ENCODE measurements at regions not wholly inside any gene's neighbourhood (a gene's known extent, or its start where the extent isn't known, plus 50 kb on each side); places are given as distances from the start of the nearest gene placed in this dataset.
A peak's percentile ranks its signal among the peaks of the same experiment; 100 is the strongest.

- no peak for DNase-seq (ENCODE audit: insufficient read length, low spot score)
- no peak for FAIRE-seq
- TF ChIP-seq SPI1 (IDR thresholded peaks at IDR 0.05; ENCODE audit: low read depth, low read length) (no peak), POU2F2 (IDR thresholded peaks at IDR 0.05; ENCODE audit: low read depth, low read length) (no peak), TAF1 (IDR thresholded peaks at IDR 0.05; ENCODE audit: low read depth, low read length) (no peak), POLR2A (IDR thresholded peaks at IDR 0.05; ENCODE audit: low read depth, low read length) (no peak), POLR2AphosphoS5 (IDR thresholded peaks at IDR 0.05; ENCODE audit: low read depth, low read length) (no peak), PAX5 (IDR thresholded peaks at IDR 0.05; ENCODE audit: insufficient read depth, low read length, severe bottlenecking) (no peak)
These were observed 231.9 kb upstream of the RAB6C start for GRCh38 chr2:129747500-129748125.

- TF ChIP-seq POLR2AphosphoS5 (IDR thresholded peaks at IDR 0.05; ENCODE audit: low read depth, low read length) (no peak), PAX5 (IDR thresholded peaks at IDR 0.05; ENCODE audit: insufficient read depth, low read length, severe bottlenecking) (no peak), POLR2A (IDR thresholded peaks at IDR 0.05; ENCODE audit: low read depth, low read length) (no peak), TAF1 (IDR thresholded peaks at IDR 0.05; ENCODE audit: low read depth, low read length) (no peak), POU2F2 (IDR thresholded peaks at IDR 0.05; ENCODE audit: low read depth, low read length) (no peak), SPI1 (IDR thresholded peaks at IDR 0.05; ENCODE audit: low read depth, low read length) (no peak)
- DNase-seq (ENCODE audit: insufficient read length, low spot score) (no peak), FAIRE-seq (no peak)
These were observed 231.2 kb upstream of the RAB6C start for GRCh38 chr2:129748250-129748649.

- no peak for TF ChIP-seq PAX5 (IDR thresholded peaks at IDR 0.05; ENCODE audit: insufficient read depth, low read length, severe bottlenecking)
- no peak for TF ChIP-seq POLR2AphosphoS5 (IDR thresholded peaks at IDR 0.05; ENCODE audit: low read depth, low read length)
- TF ChIP-seq TAF1 (IDR thresholded peaks at IDR 0.05; ENCODE audit: low read depth, low read length): no peak
- TF ChIP-seq SPI1 (IDR thresholded peaks at IDR 0.05; ENCODE audit: low read depth, low read length): no peak
- no peak for TF ChIP-seq POLR2A (IDR thresholded peaks at IDR 0.05; ENCODE audit: low read depth, low read length)
- no peak for TF ChIP-seq POU2F2 (IDR thresholded peaks at IDR 0.05; ENCODE audit: low read depth, low read length)
These were observed 230.8 kb upstream of the RAB6C start for GRCh38 chr2:129748653-129749052.

GRCh38 chr2:129751409-129751808 is 228.1 kb upstream of the RAB6C start:
- DNase-seq (ENCODE audit: insufficient read length, low spot score) (no peak), FAIRE-seq (no peak)
- TF ChIP-seq POU2F2 (IDR thresholded peaks at IDR 0.05; ENCODE audit: low read depth, low read length) (no peak), SPI1 (IDR thresholded peaks at IDR 0.05; ENCODE audit: low read depth, low read length) (peak; percentile 46)

More at GRCh38 chr2:129748653-129749052, 230.8 kb upstream of the RAB6C start:
- no peak for DNase-seq (ENCODE audit: insufficient read length, low spot score)
- no peak for FAIRE-seq

GRCh38 chr2:129752176-129752575 is 227.3 kb upstream of the RAB6C start:
- FAIRE-seq (no peak), DNase-seq (ENCODE audit: insufficient read length, low spot score) (no peak)
- TF ChIP-seq POU2F2 (IDR thresholded peaks at IDR 0.05; ENCODE audit: low read depth, low read length): no peak
- TF ChIP-seq TAF1 (IDR thresholded peaks at IDR 0.05; ENCODE audit: low read depth, low read length): no peak
- no peak for TF ChIP-seq PAX5 (IDR thresholded peaks at IDR 0.05; ENCODE audit: insufficient read depth, low read length, severe bottlenecking)
- TF ChIP-seq POLR2A (IDR thresholded peaks at IDR 0.05; ENCODE audit: low read depth, low read length): no peak
- no peak for TF ChIP-seq POLR2AphosphoS5 (IDR thresholded peaks at IDR 0.05; ENCODE audit: low read depth, low read length)
- no peak for TF ChIP-seq SPI1 (IDR thresholded peaks at IDR 0.05; ENCODE audit: low read depth, low read length)

GRCh38 chr2:129752686-129753085 is 226.8 kb upstream of the RAB6C start:
- no peak for FAIRE-seq
- TF ChIP-seq SPI1 (IDR thresholded peaks at IDR 0.05; ENCODE audit: low read depth, low read length) (no peak), POLR2AphosphoS5 (IDR thresholded peaks at IDR 0.05; ENCODE audit: low read depth, low read length) (no peak), PAX5 (IDR thresholded peaks at IDR 0.05; ENCODE audit: insufficient read depth, low read length, severe bottlenecking) (no peak), POLR2A (IDR thresholded peaks at IDR 0.05; ENCODE audit: low read depth, low read length) (no peak), TAF1 (IDR thresholded peaks at IDR 0.05; ENCODE audit: low read depth, low read length) (no peak), POU2F2 (IDR thresholded peaks at IDR 0.05; ENCODE audit: low read depth, low read length) (no peak)
- no peak for DNase-seq (ENCODE audit: insufficient read length, low spot score)

GRCh38 chr2:129753261-129753660 is 226.2 kb upstream of the RAB6C start:
- DNase-seq (ENCODE audit: insufficient read length, low spot score) (no peak), FAIRE-seq (no peak)
- no peak for TF ChIP-seq POU2F2 (IDR thresholded peaks at IDR 0.05; ENCODE audit: low read depth, low read length)
- no peak for TF ChIP-seq SPI1 (IDR thresholded peaks at IDR 0.05; ENCODE audit: low read depth, low read length)
- no peak for TF ChIP-seq POLR2A (IDR thresholded peaks at IDR 0.05; ENCODE audit: low read depth, low read length)
- TF ChIP-seq PAX5 (IDR thresholded peaks at IDR 0.05; ENCODE audit: insufficient read depth, low read length, severe bottlenecking): no peak
- no peak for TF ChIP-seq TAF1 (IDR thresholded peaks at IDR 0.05; ENCODE audit: low read depth, low read length)
- TF ChIP-seq POLR2AphosphoS5 (IDR thresholded peaks at IDR 0.05; ENCODE audit: low read depth, low read length): no peak

GRCh38 chr2:129754421-129754820 is 225.0 kb upstream of the RAB6C start:
- TF ChIP-seq POLR2AphosphoS5 (IDR thresholded peaks at IDR 0.05; ENCODE audit: low read depth, low read length) (no peak), POU2F2 (IDR thresholded peaks at IDR 0.05; ENCODE audit: low read depth, low read length) (no peak), SPI1 (IDR thresholded peaks at IDR 0.05; ENCODE audit: low read depth, low read length) (no peak), POLR2A (IDR thresholded peaks at IDR 0.05; ENCODE audit: low read depth, low read length) (no peak), TAF1 (IDR thresholded peaks at IDR 0.05; ENCODE audit: low read depth, low read length) (no peak), PAX5 (IDR thresholded peaks at IDR 0.05; ENCODE audit: insufficient read depth, low read length, severe bottlenecking) (no peak)
- no peak for FAIRE-seq
- DNase-seq (ENCODE audit: insufficient read length, low spot score): no peak

GRCh38 chr2:129754831-129755230 is 224.6 kb upstream of the RAB6C start:
- TF ChIP-seq POLR2AphosphoS5 (IDR thresholded peaks at IDR 0.05; ENCODE audit: low read depth, low read length) (no peak), SPI1 (IDR thresholded peaks at IDR 0.05; ENCODE audit: low read depth, low read length) (no peak), POU2F2 (IDR thresholded peaks at IDR 0.05; ENCODE audit: low read depth, low read length) (no peak), TAF1 (IDR thresholded peaks at IDR 0.05; ENCODE audit: low read depth, low read length) (no peak), POLR2A (IDR thresholded peaks at IDR 0.05; ENCODE audit: low read depth, low read length) (no peak), PAX5 (IDR thresholded peaks at IDR 0.05; ENCODE audit: insufficient read depth, low read length, severe bottlenecking) (no peak)
- no peak for DNase-seq (ENCODE audit: insufficient read length, low spot score)
- no peak for FAIRE-seq

- FAIRE-seq: no peak
- TF ChIP-seq POU2F2 (IDR thresholded peaks at IDR 0.05; ENCODE audit: low read depth, low read length) (no peak), POLR2AphosphoS5 (IDR thresholded peaks at IDR 0.05; ENCODE audit: low read depth, low read length) (no peak), PAX5 (IDR thresholded peaks at IDR 0.05; ENCODE audit: insufficient read depth, low read length, severe bottlenecking) (no peak), TAF1 (IDR thresholded peaks at IDR 0.05; ENCODE audit: low read depth, low read length) (no peak), SPI1 (IDR thresholded peaks at IDR 0.05; ENCODE audit: low read depth, low read length) (no peak), POLR2A (IDR thresholded peaks at IDR 0.05; ENCODE audit: low read depth, low read length) (no peak)
- DNase-seq (ENCODE audit: insufficient read length, low spot score): no peak
These were observed 223.7 kb upstream of the RAB6C start for GRCh38 chr2:129755786-129756185.
